K562 (cell line): ENCODE measurements at regions not wholly inside any gene's neighbourhood (a gene's known extent, or its start where the extent isn't known, plus 50 kb on each side); places are given as distances from the start of the nearest gene placed in this dataset.

ENCODE experiments used
- ATAC-seq: fragments of 200-7000 bp; cut with Tn5 transposase; 3 replicates; pipeline ENCODE4 v1.9.1; 2020; ENCODE audit warnings: moderate library complexity
- BruUV-seq: library from RNA; stranded (reverse); fragments of 400-500 nt; replicated peaks from 2 replicates; lab custom pipeline; 2021; lab: Mats Ljungman, UMichigan
- CTCF ChIA-PET: fragments of 300-600 bp; formaldehyde crosslinking; extraction: SDS; loops from one replicate; lab custom pipeline; 2021; ENCODE audit warnings: low intra/inter-chr PET ratio; lab: Yijun Ruan, JAX
- POLR2A ChIA-PET: fragments of 300-600, 350-650 bp; sonication (Branson Sonifier 250); formaldehyde crosslinking; extraction: SDS; loops from one replicate; lab custom pipeline; 2021; ENCODE audit warnings: antibody characterized with exemption, inconsistent platforms; lab: Yijun Ruan, JAX
- DNase-seq, 4 experiments: peaks; one replicate each; pipeline versions ENCODE4 v3.0.0 to v3.0.0-alpha.2; 2011 to 2018; ENCODE audit warnings: low spot score in 3 of 4, mixed read lengths in 3 of 4; ENCODE audit errors: extremely low read depth in 1 of 4
- FAIRE-seq: peaks from 2 replicates; lab custom pipeline; 2011; peaks lifted over from hg19 to GRCh38; lab: Jason Lieb, UNC
- H2AFZ ChIP-seq: 2 replicates; pipeline ENCODE4 v1.6.0; 2011; ENCODE audit warnings: low read depth, low read length, control low read depth, inconsistent platforms
- H3K27ac ChIP-seq: fragments of 200-600 bp; 3 replicates; pipeline ENCODE4 v1.8.0; 2011; ENCODE audit warnings: low read depth, mild to moderate bottlenecking, control low read depth, inconsistent platforms, low read length, moderate library complexity, mixed read lengths; ENCODE audit errors: extremely low read depth
- H3K27me3 ChIP-seq, 2 experiments: fragments of 300-600 bp in 1 of 2; 2 replicates in 1 of 2; 3 replicates in 1 of 2; pipeline versions ENCODE4 v1.6.0 to v1.8.0; 2011; ENCODE audit warnings: inconsistent platforms in 2 of 2, low read length in 2 of 2, mild to moderate bottlenecking in 1 of 2, mixed read lengths in 1 of 2, moderate library complexity in 1 of 2; ENCODE audit not compliant: control insufficient read depth in 2 of 2, insufficient read depth in 2 of 2
- H3K36me3 ChIP-seq: fragments of 300-600 bp; 3 replicates; pipeline ENCODE4 v1.8.0; 2011; ENCODE audit warnings: mild to moderate bottlenecking, low read length, inconsistent platforms; ENCODE audit not compliant: control insufficient read depth, insufficient read depth
- H3K4me1 ChIP-seq, 2 experiments: fragments of 200-600 bp in 1 of 2; replicated peaks in 1 of 2; 2 replicates in 1 of 2; 3 replicates in 1 of 2; pipeline versions ENCODE4 v1.5.1 to v1.8.0; 2011; ENCODE audit warnings: inconsistent platforms in 2 of 2, low read length in 2 of 2, mild to moderate bottlenecking in 1 of 2, mixed read lengths in 1 of 2, moderate library complexity in 1 of 2; ENCODE audit not compliant: control insufficient read depth in 2 of 2, insufficient read depth in 2 of 2
- H3K4me2 ChIP-seq: 2 replicates; pipeline ENCODE4 v1.6.1; 2011; ENCODE audit warnings: low read length, control low read depth, inconsistent platforms, mixed read lengths; ENCODE audit not compliant: insufficient read depth
- H3K4me3 ChIP-seq: fragments of 200-600 bp; sonication (generic), shearing (Covaris generic); 2 replicates; pipeline ENCODE4 v1.5.1; 2016; ENCODE audit warnings: control low read depth, inconsistent platforms
- H3K79me2 ChIP-seq: fragments of 200-600 bp; 3 replicates; pipeline ENCODE4 v1.8.0; 2011; ENCODE audit warnings: low read length, inconsistent platforms; ENCODE audit not compliant: control insufficient read depth, insufficient read depth
- H3K9ac ChIP-seq, 2 experiments: 2 replicates each; pipeline versions ENCODE4 v1.6.0 to v1.6.1; 2011; ENCODE audit warnings: low read depth in 2 of 2, low read length in 2 of 2, control low read depth in 1 of 2, inconsistent platforms in 1 of 2, mild to moderate bottlenecking in 1 of 2, mixed read lengths in 1 of 2; ENCODE audit not compliant: insufficient read depth in 1 of 2
- H3K9me1 ChIP-seq: one replicate; pipeline ENCODE4 v1.6.0; 2011; ENCODE audit warnings: inconsistent platforms, mild to moderate bottlenecking, low read length, moderate library complexity; ENCODE audit not compliant: control insufficient read depth, insufficient read depth
- H3K9me3 ChIP-seq: replicated peaks from 2 replicates; pipeline ENCODE4 v1.5.1; 2011; ENCODE audit warnings: low read depth, low read length, inconsistent platforms; ENCODE audit not compliant: control insufficient read depth, insufficient read depth
- H4K20me1 ChIP-seq: replicated peaks from 2 replicates; pipeline ENCODE4 v1.6.1; 2011; ENCODE audit warnings: low read length, inconsistent platforms, mixed read lengths; ENCODE audit not compliant: control insufficient read depth, insufficient read depth
- ETV1 ChIP-seq: fragments of 450-650 bp; conservative IDR thresholded peaks from 2 replicates; pipeline ENCODE4 v1.6.1; 2016; ENCODE audit warnings: missing genetic modification characterization, control low read depth, low read depth, missing compliant biosample characterization
- RAD21 ChIP-seq, 2 experiments: fragments of 250-450 bp in 1 of 2; fragments of 450-650 bp in 1 of 2; sonication (Bioruptor Pico) in 1 of 2; formaldehyde crosslinking in 1 of 2; IDR thresholded peaks in 1 of 2; conservative IDR thresholded peaks in 1 of 2; 2 replicates each; pipeline versions ENCODE4 v1.4.0 to v1.8.0; 2020 to 2022; ENCODE audit warnings: mild to moderate bottlenecking in 2 of 2, moderate library complexity in 1 of 2
- SRSF1 ChIP-seq: fragments of 200-400 bp; formaldehyde crosslinking; IDR thresholded peaks from 2 replicates; pipeline ENCODE4 v1.6.1; 2017; ENCODE audit warnings: mild to moderate bottlenecking, low read depth, low read length, moderate library complexity
- ZNF3 ChIP-seq: fragments of 250-450 bp; sonication (Bioruptor Pico); IDR thresholded peaks from 2 replicates; pipeline ENCODE4 v1.5.0; 2021; ENCODE audit warnings: mild to moderate bottlenecking, moderate library complexity
- WGBS: fragments of 100-300 bp; shearing (Covaris generic); methylation state at CpG from one replicate; pipeline ENCODE4 v1.1.6; 2016; ENCODE audit warnings: low coverage, mixed read lengths; ENCODE audit not compliant: insufficient coverage; ENCODE audit errors: missing lambda C conversion rate; 5-methylcytosine and 5-hydroxymethylcytosine counted together
- in situ Hi-C: fragments of 300-500 bp; cut with MboI; formaldehyde crosslinking; loops from 4 replicates; pipeline ENCODE4 v1.15.0; 2018; ENCODE audit warnings: inconsistent platforms, mixed read lengths
- intact Hi-C: fragments of 100-400 bp; cut with micrococcal nuclease; formaldehyde crosslinking; loops from 2 replicates; pipeline ENCODE4 v1.14.2; 2022
- TF ChIP-seq, protein P1 (sequence below): sonication (generic); formaldehyde crosslinking; IDR thresholded peaks from 2 replicates; pipeline ENCODE4 v1.8.0; 2022; ENCODE audit warnings: mild to moderate bottlenecking, missing genetic modification reagents
- TF ChIP-seq, protein P2 (sequence below): fragments of 450-650 bp; IDR thresholded peaks from 2 replicates; pipeline ENCODE4 v1.6.1; 2016
- TF ChIP-seq, protein P3 (sequence below): fragments of 450-650 bp; IDR thresholded peaks from 2 replicates; pipeline ENCODE4 v1.6.1; 2017; ENCODE audit warnings: mild to moderate bottlenecking, moderate library complexity
- TF ChIP-seq, protein P4 (sequence below), 2 experiments: fragments of 450-650 bp in 1 of 2; sonication (generic) in 1 of 2; formaldehyde crosslinking; conservative IDR thresholded peaks; 2 replicates each; pipeline versions ENCODE4 v1.4.0 to v1.8.1; 2020 to 2022; ENCODE audit warnings: mild to moderate bottlenecking in 1 of 2, missing genetic modification reagents in 1 of 2
- TF ChIP-seq, protein P5 (sequence below): fragments of 250-450 bp; sonication (Bioruptor Pico); IDR thresholded peaks from 2 replicates; pipeline ENCODE4 v1.5.1; 2021; ENCODE audit warnings: mild to moderate bottlenecking

DNA sequence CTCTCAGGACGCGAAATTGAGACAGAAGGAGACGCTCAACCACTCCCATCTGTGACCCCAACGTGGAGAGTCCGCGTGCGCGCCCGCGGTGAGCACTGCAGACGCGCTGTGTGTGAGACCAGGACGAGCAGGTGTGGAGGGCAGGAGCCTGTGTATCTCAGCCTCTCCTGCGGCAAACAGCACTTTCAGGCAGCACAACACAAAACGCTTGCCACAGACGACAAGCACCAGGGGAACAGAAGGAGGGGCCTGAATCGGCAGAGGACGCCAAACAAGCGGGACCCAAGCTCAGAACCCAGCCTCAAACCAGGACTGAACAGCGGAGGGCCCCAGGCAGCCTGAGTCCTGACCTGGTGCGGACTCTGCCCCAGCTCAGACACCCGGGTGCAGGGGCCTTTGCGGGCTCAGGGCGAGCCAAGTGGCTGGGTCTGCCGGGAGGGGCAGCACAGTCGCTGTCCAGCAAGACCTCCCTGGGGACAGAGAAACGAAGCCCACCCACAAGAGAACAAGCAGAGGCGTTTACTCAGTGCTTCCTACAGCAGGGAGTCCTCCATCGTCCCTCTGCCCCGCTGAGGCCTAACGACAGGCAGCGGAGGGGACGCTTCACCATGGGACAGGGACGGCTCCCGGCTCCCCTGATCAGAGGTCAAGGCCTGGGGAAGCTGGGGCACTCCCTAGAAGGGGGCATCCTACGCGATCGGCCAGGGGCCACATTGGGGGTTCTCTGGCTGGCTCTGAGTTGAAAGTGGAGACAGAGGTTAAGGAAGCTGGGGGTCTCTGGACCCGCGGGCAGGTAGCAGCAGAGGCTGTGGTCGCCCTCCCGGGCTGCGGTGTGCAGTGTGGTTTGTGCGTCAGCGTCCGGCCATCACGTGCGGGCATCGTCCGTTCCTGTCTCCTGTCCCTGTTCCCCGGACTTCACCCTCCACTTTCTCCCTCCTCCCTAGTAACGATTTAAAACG lies 560.8 kb downstream of the BRD1 start (continued):
- TF ChIP-seq, protein P1, sequence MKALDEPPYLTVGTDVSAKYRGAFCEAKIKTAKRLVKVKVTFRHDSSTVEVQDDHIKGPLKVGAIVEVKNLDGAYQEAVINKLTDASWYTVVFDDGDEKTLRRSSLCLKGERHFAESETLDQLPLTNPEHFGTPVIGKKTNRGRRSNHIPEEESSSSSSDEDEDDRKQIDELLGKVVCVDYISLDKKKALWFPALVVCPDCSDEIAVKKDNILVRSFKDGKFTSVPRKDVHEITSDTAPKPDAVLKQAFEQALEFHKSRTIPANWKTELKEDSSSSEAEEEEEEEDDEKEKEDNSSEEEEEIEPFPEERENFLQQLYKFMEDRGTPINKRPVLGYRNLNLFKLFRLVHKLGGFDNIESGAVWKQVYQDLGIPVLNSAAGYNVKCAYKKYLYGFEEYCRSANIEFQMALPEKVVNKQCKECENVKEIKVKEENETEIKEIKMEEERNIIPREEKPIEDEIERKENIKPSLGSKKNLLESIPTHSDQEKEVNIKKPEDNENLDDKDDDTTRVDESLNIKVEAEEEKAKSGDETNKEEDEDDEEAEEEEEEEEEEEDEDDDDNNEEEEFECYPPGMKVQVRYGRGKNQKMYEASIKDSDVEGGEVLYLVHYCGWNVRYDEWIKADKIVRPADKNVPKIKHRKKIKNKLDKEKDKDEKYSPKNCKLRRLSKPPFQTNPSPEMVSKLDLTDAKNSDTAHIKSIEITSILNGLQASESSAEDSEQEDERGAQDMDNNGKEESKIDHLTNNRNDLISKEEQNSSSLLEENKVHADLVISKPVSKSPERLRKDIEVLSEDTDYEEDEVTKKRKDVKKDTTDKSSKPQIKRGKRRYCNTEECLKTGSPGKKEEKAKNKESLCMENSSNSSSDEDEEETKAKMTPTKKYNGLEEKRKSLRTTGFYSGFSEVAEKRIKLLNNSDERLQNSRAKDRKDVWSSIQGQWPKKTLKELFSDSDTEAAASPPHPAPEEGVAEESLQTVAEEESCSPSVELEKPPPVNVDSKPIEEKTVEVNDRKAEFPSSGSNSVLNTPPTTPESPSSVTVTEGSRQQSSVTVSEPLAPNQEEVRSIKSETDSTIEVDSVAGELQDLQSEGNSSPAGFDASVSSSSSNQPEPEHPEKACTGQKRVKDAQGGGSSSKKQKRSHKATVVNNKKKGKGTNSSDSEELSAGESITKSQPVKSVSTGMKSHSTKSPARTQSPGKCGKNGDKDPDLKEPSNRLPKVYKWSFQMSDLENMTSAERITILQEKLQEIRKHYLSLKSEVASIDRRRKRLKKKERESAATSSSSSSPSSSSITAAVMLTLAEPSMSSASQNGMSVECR (CRISPR knock-in tag), result no peak

DNA sequence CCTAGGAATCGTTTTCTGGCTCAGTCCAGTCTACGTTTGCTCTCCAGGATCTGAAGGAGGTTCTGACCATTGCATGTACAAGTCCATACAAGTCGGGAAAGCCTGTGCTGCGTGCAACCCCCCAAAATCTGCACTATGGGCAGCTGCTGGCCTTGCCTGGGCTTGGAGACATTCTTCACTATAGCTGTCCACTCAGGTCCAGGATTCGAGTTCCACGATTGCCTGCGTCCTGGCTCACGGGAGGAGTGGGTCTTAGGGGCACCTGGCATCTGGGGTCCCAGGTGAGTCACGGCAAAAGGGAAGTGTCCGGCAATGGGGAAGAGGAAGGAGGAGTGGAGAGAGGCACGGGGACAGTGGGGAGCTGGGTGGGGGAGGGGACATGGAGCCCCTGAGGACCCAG lies 563.0 kb downstream of the BRD1 start:
- H4K20me1 ChIP-seq, result 0 out of 2 replicates have a peak, but pooled peaks cover 4% of the 10 kb centered on the region
- no peak overlapping the region for H2AFZ ChIP-seq
- intact Hi-C loops, result no loop called here
- H3K27ac ChIP-seq, result no peak overlapping the region
- H3K4me1 ChIP-seq, result no peaks in the 10 kb centered on the region
- POLR2A ChIA-PET, result no interaction called here
- in situ Hi-C loops, result no loop called here
- H3K36me3 ChIP-seq, result no peaks in the 10 kb centered on the region
- DNase-seq, result no peak
- FAIRE-seq, result no peak
- no peak overlapping the region for H3K4me3 ChIP-seq
- no peak overlapping the region for H3K4me2 ChIP-seq
- no TSS peak for BruUV-seq
- no peak overlapping the region for H3K9ac ChIP-seq
- CTCF ChIA-PET, result no interaction called here
- ATAC-seq, result no peak
- no peaks in the 10 kb centered on the region for H3K79me2 ChIP-seq
- H3K27me3 ChIP-seq, result peaks cover 0 to 27% of the 10 kb centered on the region in 2 experiments; a peak in 1 of 5 replicates
- no peaks in the 10 kb centered on the region for H3K9me3 ChIP-seq
- WGBS, result 0% methylated on average over 9 of the region's 11 CpGs
- H3K9me1 ChIP-seq, result no peaks in the 10 kb centered on the region
- TF ChIP-seq ZNF3 (CRISPR knock-in tag) (no peak), ETV1 (tag) (no peak), SRSF1 (no peak), RAD21 (CRISPR knock-in tag; conservative IDR thresholded peaks at IDR 0.05 in 1 of 2, IDR thresholded peaks at IDR 0.05 in 1 of 2) (no peak)
- TF ChIP-seq, protein P2, sequence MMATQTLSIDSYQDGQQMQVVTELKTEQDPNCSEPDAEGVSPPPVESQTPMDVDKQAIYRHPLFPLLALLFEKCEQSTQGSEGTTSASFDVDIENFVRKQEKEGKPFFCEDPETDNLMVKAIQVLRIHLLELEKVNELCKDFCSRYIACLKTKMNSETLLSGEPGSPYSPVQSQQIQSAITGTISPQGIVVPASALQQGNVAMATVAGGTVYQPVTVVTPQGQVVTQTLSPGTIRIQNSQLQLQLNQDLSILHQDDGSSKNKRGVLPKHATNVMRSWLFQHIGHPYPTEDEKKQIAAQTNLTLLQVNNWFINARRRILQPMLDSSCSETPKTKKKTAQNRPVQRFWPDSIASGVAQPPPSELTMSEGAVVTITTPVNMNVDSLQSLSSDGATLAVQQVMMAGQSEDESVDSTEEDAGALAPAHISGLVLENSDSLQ, result no peak
- TF ChIP-seq, protein P3, sequence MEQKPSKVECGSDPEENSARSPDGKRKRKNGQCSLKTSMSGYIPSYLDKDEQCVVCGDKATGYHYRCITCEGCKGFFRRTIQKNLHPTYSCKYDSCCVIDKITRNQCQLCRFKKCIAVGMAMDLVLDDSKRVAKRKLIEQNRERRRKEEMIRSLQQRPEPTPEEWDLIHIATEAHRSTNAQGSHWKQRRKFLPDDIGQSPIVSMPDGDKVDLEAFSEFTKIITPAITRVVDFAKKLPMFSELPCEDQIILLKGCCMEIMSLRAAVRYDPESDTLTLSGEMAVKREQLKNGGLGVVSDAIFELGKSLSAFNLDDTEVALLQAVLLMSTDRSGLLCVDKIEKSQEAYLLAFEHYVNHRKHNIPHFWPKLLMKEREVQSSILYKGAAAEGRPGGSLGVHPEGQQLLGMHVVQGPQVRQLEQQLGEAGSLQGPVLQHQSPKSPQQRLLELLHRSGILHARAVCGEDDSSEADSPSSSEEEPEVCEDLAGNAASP, result no peak
- TF ChIP-seq, protein P4, sequence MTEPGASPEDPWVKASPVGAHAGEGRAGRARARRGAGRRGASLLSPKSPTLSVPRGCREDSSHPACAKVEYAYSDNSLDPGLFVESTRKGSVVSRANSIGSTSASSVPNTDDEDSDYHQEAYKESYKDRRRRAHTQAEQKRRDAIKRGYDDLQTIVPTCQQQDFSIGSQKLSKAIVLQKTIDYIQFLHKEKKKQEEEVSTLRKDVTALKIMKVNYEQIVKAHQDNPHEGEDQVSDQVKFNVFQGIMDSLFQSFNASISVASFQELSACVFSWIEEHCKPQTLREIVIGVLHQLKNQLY (CRISPR knock-in tag; conservative IDR thresholded peaks at IDR 0.05), result no peak
- TF ChIP-seq, protein P5, sequence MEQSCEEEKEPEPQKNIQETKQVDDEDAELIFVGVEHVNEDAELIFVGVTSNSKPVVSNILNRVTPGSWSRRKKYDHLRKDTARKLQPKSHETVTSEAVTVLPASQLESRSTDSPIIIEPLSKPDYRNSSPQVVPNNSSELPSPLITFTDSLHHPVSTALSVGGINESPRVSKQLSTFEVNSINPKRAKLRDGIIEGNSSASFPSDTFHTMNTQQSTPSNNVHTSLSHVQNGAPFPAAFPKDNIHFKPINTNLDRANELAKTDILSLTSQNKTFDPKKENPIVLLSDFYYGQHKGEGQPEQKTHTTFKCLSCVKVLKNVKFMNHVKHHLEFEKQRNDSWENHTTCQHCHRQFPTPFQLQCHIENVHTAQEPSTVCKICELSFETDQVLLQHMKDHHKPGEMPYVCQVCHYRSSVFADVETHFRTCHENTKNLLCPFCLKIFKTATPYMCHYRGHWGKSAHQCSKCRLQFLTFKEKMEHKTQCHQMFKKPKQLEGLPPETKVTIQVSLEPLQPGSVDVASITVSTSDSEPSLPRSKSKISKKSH (CRISPR knock-in tag), result no peak
